Stimulated activated CD4-positive, alpha-beta T cell treated with anti-CD3 and anti-CD28 coated beads, TNF-alpha, amount 100 ng/mL, for 24 hours (primary cell): ENCODE measurements at regions not wholly inside any gene's neighbourhood (a gene's known extent, or its start where the extent isn't known, plus 50 kb on each side); places are given as distances from the start of the nearest gene placed in this dataset.
"Not testable (repeated sequence)": the region's sequence is repeated elsewhere in the genome, so short reads cannot be mapped to it uniquely, and the experiment has no call there.

ENCODE experiments used
- DNase-seq, 3 experiments: peaks; one replicate each; pipeline ENCODE4 v3.0.0-alpha.2; 2020; ENCODE audit warnings: low read depth in 3 of 3

DNA sequence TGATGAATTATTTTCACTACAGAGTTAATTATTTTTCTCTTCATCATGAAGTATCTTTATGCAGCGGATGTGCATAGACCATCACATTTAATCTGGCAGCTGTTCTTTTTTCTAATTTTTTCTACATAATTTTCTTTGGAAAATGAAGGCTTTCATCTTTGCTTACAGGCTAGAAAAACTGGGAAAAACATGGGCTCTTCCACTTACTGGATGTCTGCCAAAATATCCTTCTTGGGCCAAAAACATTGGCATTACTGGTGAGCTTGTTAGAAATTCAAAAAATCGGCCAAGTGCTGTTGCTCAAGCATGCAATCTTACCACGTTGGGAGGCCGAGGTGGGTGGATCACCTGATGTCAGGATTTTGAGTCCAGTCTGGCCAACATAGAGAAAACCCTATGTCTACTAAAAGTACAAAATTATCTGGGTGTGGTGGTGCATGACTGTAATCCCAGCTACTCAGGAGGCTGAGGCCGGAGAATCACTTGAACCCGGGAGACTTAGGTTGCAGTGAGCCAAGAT, 176.8 kb downstream of the ZNF737 start:
- DNase-seq = no peak

DNA sequence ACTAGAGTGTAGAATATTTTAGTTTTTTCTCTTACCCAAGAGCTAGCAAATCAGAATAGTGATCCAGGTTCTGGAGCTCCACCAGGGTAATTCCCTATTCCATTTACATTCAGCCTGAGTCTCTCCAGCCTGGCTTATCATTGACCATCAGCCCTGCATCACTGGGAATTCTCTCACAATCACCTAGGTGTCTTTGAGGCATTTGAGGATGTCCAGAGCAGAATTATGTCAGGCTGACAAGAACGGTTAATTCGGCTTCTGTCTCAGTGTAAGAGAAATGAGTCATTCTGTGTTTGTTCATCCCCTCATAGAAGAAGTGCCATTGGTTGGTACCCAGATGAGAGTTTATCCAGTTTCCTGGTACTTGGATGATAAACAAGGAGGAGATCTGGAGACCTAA, 180.5 kb downstream of the ZNF737 start:
- DNase-seq = no peak

DNA sequence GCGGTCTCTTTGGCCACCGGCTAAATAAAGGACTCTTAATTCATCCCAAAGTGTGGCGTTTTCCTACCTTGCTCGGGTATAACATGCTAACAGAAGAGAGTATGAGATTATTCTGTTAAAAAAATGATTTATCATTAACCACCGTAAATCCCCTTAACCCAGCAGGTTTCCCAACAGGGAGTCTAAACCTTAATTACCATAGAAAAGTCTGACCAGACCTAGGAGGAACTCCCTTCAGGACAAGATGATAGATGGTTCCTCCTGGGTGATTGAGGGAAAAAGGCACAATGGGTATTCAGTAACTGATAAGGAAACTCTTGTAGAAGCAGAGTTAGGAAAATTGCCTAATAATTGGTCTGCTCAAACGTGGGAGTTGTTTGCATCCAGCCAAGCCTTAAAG, 193.7 kb downstream of the ZNF737 start:
- no peak for DNase-seq

DNA sequence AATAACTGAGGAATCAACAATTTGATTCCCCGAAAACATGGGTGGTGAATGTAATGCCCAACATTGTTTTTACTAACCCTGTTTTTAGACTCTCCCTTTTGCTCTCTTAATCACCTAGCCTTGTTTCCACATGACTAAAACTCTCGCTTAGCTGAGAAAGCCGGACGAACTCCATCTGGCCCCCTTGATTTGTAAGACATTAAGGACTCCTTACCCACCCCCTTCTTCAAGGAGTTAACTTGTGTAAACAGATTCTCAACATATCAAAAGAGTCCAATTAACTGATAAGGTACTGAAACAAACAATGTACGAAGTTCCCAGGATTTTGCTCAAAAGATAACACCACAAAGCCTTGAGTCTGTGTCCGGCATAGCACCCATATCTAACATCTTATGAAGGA, 194.3 kb downstream of the ZNF737 start:
- DNase-seq = not testable (repeated sequence)

DNA sequence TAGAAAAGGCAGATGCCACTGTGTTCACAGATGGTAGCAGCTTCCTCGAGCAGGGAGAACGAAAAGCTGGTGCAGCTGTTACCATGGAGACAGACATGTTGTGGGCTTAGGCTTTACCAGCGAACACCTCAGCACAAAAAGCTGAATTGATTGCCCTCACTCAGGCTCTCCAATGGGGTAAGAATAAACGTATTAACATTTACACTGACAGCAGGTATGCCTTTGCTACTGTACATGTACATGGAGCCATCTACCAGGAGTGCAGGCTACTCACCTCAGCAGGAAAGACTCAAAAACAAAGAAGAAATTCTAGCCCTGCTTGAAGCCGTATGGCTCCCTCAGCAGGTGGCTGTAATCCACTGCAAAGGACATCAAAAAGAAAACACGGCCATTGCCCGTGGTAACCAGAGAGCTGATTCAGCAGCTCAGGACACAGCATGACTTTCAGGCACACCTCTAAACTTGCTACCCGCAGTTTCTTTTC, 197.7 kb downstream of the ZNF737 start:
- no peak for DNase-seq

DNA sequence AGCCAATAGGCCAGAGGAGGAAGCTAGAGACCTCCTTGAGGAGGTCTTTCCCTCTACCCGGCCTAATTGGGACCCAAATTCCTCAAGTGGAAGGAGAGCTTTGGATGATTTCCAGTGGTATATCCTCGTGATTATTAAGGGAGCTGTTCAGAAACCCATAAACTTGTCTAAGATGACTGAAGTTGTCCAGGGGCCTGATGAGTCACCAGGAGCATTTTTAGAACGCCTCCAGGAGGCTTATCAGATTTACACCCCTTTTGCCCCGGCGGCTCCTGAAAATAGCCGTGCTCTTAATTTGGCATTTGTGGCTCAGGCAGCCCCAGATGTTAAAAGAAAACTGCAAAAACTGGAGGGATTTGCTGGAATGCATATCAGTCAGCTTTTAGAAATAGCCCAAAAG, 198.1 kb downstream of the ZNF486 start:
- no peak for DNase-seq

DNA sequence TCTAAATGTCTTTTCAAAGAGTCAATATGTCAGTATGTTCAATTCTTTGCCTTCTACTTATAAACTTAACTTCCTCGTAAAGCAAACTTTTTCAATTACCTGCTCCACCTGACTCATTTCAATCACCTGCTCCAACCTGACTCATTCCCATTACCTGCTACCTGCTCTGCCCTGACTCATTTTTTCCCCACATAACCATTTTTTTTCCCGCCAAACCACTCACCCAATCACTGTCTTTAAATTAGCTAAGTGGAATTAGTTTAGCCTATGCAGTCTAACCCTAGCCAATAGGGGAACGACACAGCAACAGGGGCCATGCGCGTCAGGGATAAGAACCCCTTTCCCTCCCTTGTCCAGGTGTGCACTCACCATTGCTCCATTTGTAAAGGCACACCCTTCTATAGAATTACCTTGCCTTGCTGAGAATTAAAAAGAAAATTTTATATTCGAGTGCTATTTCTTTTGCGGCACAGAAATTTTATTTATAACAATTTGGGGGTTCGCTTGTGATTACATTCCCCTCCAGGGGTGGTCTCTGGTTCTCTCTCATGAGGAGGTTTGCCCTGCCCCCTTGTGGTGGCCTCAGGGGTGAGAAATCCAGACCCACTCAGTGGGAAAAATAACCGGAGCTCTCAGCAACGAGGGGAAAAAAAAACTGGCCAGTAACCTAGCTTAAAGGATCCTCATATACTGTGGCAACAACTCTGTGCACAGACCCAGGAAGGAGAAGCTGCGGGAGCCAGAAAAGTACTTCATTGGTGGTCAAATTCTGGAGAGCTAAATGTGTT, 193.1 kb downstream of the ZNF486 start:
- no peak for DNase-seq

DNA sequence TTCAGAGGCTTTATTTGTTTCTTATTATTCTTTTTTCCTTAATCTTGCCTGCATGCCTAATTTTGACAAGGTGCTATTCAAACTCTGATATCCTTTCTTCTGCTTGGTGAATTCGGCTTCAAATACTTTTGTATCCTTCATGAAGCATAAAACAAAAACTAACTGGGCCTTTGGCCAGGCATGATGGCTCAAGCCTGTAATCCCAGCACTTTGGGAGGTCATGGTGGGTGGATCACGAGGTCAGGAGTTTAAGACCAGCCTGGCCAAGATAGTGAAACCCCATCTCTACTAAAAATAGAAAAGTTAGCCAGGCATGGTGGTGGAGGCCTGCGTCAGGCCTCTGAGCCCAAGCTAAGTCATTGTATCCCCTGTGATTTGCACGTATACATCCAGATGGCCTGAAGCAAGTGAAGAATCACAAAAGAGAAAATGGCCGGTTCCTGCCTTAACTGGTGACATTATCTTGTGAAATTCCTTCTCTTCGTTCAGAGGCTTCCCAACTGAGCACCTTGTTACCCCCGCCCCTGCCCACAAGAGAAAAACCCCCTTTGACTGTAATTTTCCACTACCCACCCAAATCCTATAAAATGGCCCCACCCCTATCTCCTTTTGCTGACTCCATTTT, 191.9 kb downstream of the ZNF486 start:
- DNase-seq = not testable (repeated sequence)

DNA sequence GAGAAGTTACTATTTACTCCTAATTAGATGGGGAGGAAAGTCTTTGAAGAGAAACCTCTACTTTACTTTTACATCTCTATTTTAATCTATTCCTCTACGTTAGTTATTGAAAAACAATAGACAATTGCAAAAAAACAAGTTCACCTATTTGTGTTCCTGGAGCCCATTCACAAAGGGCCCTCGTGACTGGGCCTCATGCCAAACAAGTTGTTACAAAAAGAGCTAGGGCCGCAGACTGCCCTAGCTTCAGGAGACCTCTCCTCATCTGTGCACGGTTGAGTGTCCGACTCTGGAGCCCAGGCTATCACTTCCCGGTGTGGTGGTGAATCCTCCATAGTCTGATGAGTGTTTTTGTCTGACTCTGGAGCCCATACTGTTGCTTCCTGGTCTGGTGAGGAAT, 190.9 kb downstream of the ZNF486 start:
- DNase-seq = no peak

DNA sequence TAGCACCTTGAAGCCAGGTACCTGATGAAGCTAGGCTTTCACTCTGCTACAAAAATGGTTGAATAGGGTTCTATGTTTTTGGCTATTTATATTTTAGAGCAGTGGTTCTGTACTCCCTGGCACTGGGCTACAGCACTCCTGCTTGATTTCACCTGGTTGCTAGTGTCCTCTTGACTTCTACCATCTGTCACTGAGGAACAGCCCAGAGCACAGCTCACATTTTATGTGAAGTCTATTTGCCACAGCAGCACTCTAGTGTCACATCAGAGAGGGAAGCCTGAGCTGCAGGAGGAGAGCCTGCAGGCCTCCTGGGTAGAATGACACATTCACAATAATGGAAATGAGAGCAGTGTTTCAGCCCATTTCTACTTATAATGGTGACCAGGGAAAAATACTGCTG, 184.2 kb downstream of the ZNF486 start:
- no peak for DNase-seq

DNA sequence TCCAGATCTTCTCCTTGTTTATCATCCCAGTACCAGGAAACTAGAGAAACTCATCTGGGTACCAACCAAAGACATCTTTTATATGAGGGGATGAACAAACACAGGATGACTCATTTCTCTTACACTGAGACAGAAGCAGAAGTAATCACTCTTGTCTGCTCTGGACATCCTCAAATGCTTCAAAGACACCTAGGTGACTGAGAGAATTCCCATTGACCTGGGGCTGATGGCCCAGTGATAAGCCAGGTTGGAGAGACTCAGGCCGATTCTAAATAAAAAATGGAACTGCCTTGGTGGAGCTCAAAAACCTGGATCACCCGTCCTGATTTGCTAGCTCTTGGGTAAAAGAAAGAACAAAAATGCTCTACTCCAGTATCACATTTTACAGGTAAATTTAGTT, 182.2 kb downstream of the ZNF486 start:
- no peak for DNase-seq

DNA sequence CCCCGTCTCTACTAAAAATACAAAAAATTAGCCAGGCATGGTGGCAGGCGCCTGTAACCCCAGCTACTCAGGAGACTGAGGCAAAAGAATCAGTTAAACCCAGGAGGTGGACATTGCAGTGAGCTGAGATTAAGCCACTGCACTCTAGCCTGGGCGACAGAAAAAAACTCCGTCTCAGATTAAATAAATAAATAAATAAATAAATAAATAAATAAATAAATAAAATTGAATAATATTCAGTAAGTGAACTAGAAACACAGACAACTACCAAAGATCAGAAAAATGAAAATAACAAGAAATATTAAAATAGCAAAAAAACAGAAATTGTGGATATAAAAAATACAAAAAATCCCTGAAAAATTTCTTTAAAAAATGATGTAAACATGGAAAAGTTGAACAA, 172.4 kb downstream of the ZNF486 start:
- no peak for DNase-seq

DNA sequence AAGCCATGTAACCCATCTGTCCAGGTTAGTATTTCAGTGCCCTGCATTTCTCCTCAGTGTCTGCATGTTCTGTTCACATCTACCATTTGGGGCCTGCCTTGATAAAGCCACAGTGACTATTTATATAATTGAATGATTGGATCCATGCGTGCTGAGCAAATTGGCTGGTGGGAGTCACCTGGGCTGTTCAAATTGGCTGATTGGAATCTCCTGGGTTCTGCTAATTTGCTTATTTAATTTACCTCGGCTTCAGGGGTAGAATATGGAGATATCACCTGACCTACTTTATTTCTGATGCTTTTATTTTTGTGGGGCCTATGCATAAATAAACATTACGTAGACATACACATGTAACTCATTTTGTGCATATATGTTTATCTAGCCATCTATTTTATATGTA, 167.7 kb downstream of the ZNF486 start:
- no peak for DNase-seq

DNA sequence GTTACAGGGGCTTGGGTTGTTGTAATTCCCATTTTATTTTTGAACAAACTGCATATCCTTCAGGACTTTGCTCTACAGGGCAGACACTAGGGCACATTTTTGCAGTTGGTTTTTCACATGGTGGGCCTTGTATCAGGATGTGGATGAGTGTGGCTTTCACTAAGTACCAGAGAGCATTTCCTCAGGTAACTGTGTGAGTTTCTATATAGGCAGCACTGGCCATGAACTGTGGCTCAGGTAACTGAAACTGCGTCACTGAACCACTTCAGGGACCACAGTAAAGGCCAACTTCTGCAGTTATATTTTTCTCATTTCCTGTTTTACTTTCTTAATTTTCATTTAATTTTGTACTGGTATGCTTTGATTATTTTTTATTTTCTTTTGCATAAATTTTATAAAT, 166.5 kb downstream of the ZNF486 start:
- no peak for DNase-seq

DNA sequence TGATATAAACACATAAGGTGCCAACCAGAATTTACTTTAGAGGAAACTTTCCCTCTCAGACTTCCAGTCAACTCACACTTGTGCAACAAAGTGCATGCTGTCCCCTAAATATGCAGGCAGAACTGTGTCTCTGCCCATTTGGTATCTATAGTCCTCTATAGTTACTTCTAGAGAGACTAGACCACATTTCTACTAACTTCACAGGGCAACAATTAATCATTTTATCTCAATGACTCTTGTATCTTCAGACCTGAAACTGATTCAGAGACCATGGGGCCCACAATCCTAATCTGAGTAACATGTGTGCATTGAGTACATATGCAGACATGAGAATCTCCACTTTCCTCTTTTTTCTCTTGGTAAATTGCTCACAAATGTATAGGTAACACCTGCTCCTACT, 158.1 kb downstream of the ZNF486 start:
- no peak for DNase-seq

DNA sequence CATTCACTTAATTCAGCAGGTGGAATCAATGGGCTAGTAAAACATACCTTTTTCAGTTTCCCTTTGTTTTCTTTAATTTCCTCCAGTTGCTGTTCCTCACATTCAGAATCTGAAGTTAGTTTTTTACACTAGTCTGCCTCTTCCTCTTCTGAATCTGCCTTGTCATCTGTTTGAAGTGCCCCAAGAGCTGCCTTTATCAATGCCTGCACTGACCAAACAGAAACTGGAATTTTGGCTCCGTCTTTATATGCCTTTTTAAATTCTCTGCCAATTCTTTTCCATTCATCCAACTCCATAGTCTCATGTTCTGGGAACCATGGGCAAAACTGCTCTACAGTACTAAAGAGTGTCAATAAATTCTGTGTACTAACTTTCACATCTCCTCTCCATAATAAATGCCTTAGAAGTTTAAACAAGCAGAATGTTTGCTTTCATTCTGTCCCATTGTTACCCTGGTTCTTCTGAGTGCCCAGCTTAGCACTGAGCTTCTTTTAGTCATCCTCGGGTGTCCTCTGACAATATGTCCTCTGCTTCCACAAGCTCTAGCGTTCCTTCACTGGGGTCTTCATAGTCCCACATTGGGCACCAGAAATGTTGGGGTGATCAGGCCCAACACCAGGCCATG, 154.2 kb downstream of the ZNF486 start:
- no peak for DNase-seq

DNA sequence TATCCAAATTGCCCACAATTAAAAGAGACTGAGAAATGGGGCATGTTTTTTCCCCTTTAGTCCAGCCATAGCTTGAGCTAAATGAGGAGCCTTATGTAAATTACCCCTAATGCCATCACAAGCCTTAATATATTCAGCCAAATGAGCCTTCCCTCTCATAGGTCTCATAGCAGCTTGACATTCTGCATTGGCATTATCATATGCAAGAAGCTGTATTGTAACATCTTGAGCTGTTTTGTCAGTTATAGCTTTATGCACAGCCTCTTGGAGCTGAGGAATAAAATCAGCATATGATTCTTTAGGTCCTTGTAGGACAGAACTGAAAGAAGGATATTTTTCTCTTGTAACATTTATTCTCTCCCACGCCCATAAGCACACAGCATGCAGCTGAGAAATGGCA, 153.2 kb downstream of the ZNF486 start:
- DNase-seq = no peak

DNA sequence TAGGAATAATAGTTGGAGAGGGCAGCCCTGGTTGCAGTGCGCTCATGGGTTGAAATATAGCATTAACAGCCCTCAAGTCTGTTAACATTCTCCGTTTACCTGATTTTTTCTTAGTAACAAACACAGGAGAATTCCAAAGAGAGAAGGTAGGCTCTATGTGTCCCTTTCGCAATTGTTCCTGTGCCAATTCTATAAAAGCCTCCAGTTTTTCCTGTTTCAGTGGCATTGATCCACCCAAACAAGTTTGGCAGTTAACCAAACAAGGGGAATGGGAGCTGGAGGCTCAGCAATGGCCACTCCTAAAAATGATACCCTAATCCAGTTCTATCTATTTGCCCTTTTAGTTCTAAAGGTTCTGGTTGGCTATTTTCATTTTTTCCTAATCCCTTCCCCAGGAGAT, 151.6 kb downstream of the ZNF486 start:
- no peak for DNase-seq

DNA sequence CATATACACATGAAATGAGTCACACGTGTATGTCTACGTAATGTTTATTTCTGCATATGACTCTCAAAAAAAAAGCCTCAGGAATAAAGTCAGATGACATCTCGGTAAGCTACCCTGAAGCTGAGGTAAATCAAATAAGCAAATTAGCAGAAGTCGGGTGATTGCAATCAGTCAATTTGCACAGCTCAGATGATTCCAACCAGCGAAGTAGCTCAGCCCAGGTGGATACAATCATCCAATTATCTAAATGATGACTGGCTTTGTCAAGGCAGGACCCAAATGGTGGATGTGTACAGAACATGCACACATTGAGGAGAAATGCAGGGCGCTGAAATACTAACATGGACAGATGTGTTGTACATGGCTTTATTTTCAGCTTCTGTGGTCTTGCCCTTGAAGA, 148.5 kb downstream of the ZNF486 start:
- DNase-seq = no peak

DNA sequence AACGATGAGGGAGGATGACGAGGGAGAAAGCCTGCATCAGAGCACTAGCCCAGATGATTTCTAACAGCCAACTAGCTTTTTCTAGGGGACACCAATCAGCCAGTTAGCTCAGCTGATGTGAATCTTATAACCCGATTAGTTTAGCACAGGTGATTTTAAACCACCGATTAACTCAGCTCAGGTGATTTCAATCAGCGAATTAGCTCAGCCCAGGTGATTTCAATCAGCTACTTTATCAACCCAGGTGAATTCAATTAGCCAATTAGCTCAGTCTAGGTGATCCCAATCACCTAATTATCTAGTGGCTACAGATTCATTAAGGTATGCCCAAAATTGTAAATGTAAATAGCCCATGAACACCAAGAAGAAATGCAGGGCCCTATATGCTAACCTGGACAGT, 146.9 kb downstream of the ZNF486 start:
- no peak for DNase-seq

DNA sequence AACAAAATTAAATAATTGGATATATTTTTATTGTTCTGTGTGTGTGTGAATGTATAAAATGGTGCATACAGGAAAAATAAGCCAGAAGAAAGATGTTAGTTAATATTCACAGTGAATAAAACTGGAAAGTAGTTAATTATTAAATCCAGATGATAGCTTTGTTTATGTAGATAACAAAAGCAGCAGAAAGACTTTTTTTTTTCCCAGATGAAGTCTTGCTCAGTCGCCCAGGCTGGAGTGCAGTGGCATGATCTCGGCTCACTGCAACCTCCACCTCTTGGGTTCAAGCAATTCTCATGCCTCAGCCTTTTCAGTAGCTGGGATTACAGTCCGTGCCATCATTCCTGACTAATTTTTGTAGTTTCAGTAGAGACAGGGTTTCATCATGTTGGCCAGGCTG, 140.1 kb downstream of the ZNF486 start:
- no peak for DNase-seq

DNA sequence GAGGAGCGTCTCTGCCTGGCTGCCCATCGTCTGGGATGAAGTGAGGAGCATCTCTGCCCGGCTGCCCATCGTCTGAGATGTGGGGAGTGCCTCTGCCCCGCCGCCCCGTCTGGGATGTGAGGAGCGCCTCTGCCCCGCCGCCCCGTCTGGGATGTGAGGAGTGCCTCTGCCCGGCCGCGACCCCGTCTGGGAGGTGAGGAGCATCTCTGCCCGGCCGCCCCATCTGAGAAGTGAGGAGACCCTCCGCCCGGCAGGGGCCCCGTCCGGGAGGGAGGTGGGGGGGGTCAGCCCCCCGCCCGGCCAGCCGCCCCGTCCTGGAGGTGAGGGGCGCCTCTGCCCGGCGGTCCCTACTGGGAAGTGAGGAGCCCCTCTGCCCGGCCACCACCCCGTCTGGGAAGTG, 129.3 kb downstream of the ZNF486 start:
- DNase-seq = not testable (repeated sequence)

DNA sequence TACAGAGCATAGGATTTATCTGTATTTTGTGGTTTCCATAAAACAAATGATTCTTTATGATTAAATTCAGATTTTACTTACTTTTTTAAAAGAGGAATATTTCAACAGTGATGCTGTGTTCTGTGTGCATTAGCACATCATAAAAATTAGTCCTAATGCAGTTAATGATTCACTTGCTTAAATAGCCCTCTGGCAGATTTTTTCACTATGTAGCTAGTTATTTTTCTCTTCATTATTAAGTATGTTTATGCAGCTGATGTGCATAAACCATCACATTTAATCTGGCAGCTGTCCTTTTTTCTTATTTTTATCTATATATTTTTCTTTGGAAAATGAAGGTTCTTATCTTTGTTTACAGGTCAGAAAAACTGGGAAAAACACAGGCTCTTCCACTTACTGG, 127.2 kb downstream of the ZNF486 start:
- DNase-seq = no peak
